Muscle of leg (tissue), 3 donors: ENCODE measurements at regions not wholly inside any gene's neighbourhood (a gene's known extent, or its start where the extent isn't known, plus 50 kb on each side); places are given as distances from the start of the nearest gene placed in this dataset.
"Not testable (repeated sequence)": the region's sequence is repeated elsewhere in the genome, so short reads cannot be mapped to it uniquely, and the experiment has no call there.

Source experiments
- DNase-seq: peaks from one replicate; pipeline ENCODE4 v3.0.0; 2013
- H3K27ac ChIP-seq: one replicate; pipeline ENCODE4 v1.5.1; 2013; ENCODE audit warnings: mild to moderate bottlenecking, low read length, control low read depth
- H3K27me3 ChIP-seq: one replicate; pipeline ENCODE4 v1.6.1; 2013; ENCODE audit warnings: low read length; ENCODE audit not compliant: control insufficient read depth, insufficient read depth
- H3K36me3 ChIP-seq: one replicate; pipeline ENCODE4 v1.6.1; 2013; ENCODE audit warnings: low read length; ENCODE audit not compliant: control insufficient read depth, insufficient read depth
- H3K4me1 ChIP-seq: one replicate; pipeline ENCODE4 v1.6.1; 2013; ENCODE audit warnings: low read length; ENCODE audit not compliant: control insufficient read depth, insufficient read depth
- H3K4me3 ChIP-seq: one replicate; pipeline ENCODE4 v1.5.1; 2013; ENCODE audit warnings: low read length, control low read depth
- H3K9me3 ChIP-seq: replicated peaks from 2 replicates; pipeline ENCODE4 v1.6.1; 2013; ENCODE audit warnings: low read depth, low read length; ENCODE audit not compliant: control insufficient read depth
- WGBS: methylation state at CpG from one replicate; pipeline ENCODE4 v1.1.5; 2013; ENCODE audit warnings: missing lambda C conversion rate; ENCODE audit not compliant: insufficient coverage; 5-methylcytosine and 5-hydroxymethylcytosine counted together

DNA sequence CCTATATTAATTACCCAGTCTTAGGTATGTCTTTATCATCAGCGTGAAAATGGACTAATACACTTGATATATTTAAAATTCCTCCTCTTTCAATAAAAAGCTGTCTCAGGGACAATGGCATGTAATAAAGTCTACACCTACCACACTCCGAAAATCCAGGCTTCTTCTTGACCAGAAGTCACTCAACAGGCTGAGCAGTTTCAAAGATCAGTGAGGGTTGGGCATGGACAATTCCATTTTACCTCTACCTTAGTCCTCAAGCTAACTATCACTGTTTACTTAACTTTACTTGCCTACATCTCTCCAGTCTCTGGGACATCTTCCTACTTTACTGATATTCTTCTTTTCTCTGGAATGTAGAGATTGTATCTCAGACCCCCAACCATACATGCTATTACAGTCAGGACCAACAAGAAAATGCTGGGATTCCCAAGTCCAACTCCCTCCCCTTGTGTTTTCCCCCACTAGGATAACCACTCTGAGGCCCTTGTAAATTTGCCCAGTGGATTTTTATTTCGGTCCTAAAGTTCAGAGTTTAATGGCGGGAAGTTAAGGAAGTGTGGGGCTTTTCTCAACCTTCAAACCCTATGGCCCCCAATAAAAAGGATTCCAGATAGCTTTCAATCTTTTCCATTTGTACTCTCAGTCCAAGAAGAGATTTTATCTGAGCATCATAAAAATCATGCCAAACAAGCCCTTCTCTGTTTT, 137.1 kb upstream of the TSC22D2 start:
- Histone ChIP-seq H3K27me3 (no peaks in the 10 kb centered on the region), H3K4me3 (no peak overlapping the region), H3K4me1 (peaks cover 3% of the 10 kb centered on the region), H3K27ac (no peak overlapping the region), H3K36me3 (no peaks in the 10 kb centered on the region), H3K9me3 (no peaks in the 10 kb centered on the region)
- DNase-seq: no peak
- 100% methylated on average over 1 of the region's 4 CpGs for WGBS

GRCh38 chr3:150270444-150270843, 137.7 kb upstream of the TSC22D2 start:
- 100% methylated on average over 1 of the region's 3 CpGs for WGBS
- not testable (repeated sequence) for DNase-seq, H3K4me3 ChIP-seq, H3K27me3 ChIP-seq, H3K36me3 ChIP-seq, H3K4me1 ChIP-seq, H3K9me3 ChIP-seq, H3K27ac ChIP-seq

DNA sequence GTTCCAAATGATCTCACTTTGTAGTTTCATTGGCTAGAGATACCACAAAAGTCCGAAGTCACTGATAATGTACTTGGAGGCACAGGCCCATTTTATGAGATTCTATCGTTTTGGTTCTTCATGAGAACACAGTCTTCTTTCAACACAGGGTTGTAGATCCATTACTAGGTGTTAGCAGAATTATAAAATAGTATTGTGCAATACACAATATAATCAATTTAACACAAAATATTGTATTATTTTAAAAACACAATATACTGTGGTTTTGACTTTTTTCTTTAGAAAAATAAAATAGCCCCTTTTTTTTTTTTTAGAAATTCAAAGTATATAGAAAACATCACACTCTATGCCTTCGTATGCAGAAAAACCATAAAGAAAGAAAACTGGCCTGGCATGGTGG, 138.6 kb upstream of the TSC22D2 start:
- DNase-seq: no peak
- H3K36me3 ChIP-seq: no peaks in the 10 kb centered on the region
- H3K27ac ChIP-seq: no peak overlapping the region
- H3K4me1 ChIP-seq: peaks cover 4% of the 10 kb centered on the region
- no peak overlapping the region for H3K4me3 ChIP-seq
- H3K27me3 ChIP-seq: no peaks in the 10 kb centered on the region
- WGBS: no CpG with 5 or more reads among the region's 3 CpGs
- no peaks in the 10 kb centered on the region for H3K9me3 ChIP-seq

- H3K4me1 ChIP-seq: peaks cover 4% of the 10 kb centered on the region
- no peak overlapping the region for H3K4me3 ChIP-seq
- H3K27ac ChIP-seq: no peak overlapping the region
- DNase-seq: no peak
- no CpG with 5 or more reads among the region's 6 CpGs for WGBS
- H3K9me3 ChIP-seq: no peaks in the 10 kb centered on the region
- no peaks in the 10 kb centered on the region for H3K36me3 ChIP-seq
- H3K27me3 ChIP-seq: no peaks in the 10 kb centered on the region
Measured at GRCh38 chr3:150268426-150269391, 139.4 kb upstream of the TSC22D2 start.

DNA sequence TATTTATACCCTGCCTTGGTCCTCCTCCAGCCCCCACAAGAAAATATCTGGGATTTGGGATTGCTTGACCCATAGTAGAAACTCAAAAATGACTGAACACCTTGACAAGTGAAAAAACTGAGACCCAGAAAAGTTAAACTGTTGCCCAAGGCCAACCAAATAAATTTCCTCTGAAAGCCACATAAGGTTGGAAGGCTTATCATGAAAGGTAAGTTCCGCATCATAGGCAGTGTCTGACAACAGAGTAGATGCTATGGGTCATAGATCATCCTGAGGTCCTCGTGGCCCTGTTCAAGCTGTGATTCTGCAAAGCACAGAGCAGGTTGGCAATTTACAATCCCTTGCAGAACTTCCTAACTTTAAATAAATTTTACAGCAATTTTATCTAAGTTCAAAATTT, 140.8 kb upstream of the TSC22D2 start:
- H3K27me3 ChIP-seq: no peaks in the 10 kb centered on the region
- WGBS: 83% methylated on average over 1 of the region's 2 CpGs
- no peak overlapping the region for H3K27ac ChIP-seq
- no peaks in the 10 kb centered on the region for H3K9me3 ChIP-seq
- DNase-seq: no peak
- no peaks in the 10 kb centered on the region for H3K36me3 ChIP-seq
- H3K4me1 ChIP-seq: peaks cover 4% of the 10 kb centered on the region
- H3K4me3 ChIP-seq: no peak overlapping the region

GRCh38 chr3:150265305-150265704, 142.8 kb upstream of the TSC22D2 start:
- H3K27me3 ChIP-seq: no peaks in the 10 kb centered on the region
- WGBS: no CpG with 5 or more reads among the region's 2 CpGs
- no peak overlapping the region for H3K4me3 ChIP-seq
- H3K4me1 ChIP-seq: peaks cover 2% of the 10 kb centered on the region
- DNase-seq: peak; percentile 21
- H3K36me3 ChIP-seq: no peaks in the 10 kb centered on the region
- no peak overlapping the region for H3K27ac ChIP-seq
- no peaks in the 10 kb centered on the region for H3K9me3 ChIP-seq

DNA sequence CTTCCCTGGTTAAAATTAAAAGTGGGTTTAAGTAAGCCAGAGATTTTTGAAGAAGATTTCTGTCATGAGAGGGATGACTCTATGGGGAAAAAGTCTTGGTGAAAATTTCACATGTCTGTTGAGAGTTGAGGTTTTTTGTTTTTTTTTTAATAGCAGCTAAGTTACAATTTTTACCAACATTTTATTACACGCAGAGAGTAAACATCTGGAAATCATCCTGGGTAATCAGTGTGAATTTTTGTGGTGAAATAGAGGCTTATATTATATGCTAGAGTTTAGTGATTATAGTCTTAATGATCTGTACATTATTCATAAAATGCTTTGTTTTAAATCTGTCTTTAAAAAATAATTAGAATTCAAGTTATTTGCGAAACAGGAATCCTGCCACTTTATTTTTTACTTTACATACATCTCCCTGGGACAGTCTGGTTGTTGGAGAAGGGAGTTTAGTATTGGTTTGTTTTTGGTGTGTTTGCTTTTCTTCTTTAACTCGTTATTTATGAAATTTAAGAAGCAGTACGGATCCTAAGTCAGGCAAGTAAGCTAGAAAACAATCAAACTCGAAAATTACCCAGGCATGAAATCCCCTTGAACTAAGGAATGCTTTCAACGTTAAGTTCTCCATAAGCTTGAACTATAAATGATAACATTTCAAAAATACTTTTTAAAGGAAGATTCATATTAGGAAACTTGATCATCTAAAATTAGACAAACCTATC, 143.4 kb upstream of the TSC22D2 start:
- Histone ChIP-seq H3K4me3 (no peak overlapping the region), H3K36me3 (no peaks in the 10 kb centered on the region), H3K27ac (peak overlapping the region; percentile 45), H3K9me3 (no peaks in the 10 kb centered on the region), H3K27me3 (no peaks in the 10 kb centered on the region), H3K4me1 (peaks cover 2% of the 10 kb centered on the region)
- WGBS: no CpG with 5 or more reads among the region's 6 CpGs
- DNase-seq: peak; percentile 50

DNA sequence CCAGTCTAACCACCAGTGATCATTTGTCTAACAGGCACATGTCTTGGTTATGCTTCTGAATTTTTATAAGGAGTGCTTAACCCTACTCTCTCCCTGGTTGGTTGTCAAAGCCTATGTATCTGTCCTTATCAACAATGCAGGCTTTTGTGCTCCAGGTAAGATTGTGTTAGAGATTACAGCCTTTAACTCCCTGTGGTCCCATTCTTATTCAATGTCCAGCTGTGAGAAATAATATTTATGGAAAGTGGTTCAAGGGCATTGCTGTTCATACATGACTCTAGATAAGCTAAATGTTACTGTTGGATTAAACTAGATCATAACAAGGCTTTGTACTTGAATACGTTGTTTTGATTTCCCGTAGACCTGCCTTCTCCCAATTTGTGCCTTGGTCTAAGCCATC, 146.1 kb upstream of the TSC22D2 start:
- Histone ChIP-seq H3K36me3 (no peaks in the 10 kb centered on the region), H3K27me3 (no peaks in the 10 kb centered on the region), H3K27ac (no peak overlapping the region), H3K4me1 (peaks cover 2% of the 10 kb centered on the region), H3K4me3 (no peak overlapping the region), H3K9me3 (no peaks in the 10 kb centered on the region)
- DNase-seq: no peak
- no CpG with 5 or more reads among the region's 2 CpGs for WGBS

DNA sequence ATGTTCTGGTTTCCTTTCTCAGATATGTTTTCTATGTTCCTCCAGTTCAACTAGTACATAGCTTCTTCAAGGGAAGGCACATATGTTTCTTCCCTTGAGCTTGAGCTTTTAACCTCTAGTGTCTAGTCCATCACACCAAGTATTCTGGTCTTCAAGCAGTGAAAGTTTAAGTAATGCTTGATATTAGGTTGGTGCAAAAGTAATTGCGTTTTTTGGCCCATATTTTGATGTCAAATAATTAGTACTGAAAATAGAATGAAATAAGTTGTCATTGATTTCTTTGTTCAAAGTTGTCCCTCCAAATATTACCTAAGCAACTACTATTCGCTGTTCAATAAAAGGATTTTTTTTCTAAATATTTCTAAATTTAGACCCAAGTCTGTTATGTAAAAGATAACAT, 146.7 kb upstream of the TSC22D2 start:
- no CpG with 5 or more reads among the region's 2 CpGs for WGBS
- H3K9me3 ChIP-seq: no peaks in the 10 kb centered on the region
- H3K27me3 ChIP-seq: no peaks in the 10 kb centered on the region
- DNase-seq: no peak
- no peak overlapping the region for H3K27ac ChIP-seq
- H3K4me3 ChIP-seq: no peak overlapping the region
- H3K4me1 ChIP-seq: peaks cover 2% of the 10 kb centered on the region
- H3K36me3 ChIP-seq: no peaks in the 10 kb centered on the region

DNA sequence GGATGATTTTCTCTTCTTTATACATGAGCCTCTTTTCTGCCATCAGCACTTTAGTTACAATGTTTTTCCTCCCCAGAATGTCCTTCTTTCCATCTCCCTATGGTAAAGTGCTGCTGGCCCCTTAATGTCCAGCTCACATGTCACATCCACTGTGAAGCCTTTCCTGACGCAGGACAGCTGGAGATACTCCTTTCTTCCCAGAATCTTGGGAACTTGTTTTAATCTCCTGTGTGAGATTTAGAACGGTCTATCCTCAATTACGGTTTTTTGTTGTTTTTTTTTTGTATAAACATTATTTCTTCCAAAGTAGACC, 147.7 kb upstream of the TSC22D2 start:
- WGBS: no CpG with 5 or more reads among the region's 3 CpGs
- Histone ChIP-seq H3K4me1 (peaks cover 4% of the 10 kb centered on the region), H3K27ac (no peak overlapping the region), H3K27me3 (no peaks in the 10 kb centered on the region), H3K9me3 (no peaks in the 10 kb centered on the region), H3K4me3 (no peak overlapping the region), H3K36me3 (no peaks in the 10 kb centered on the region)
- DNase-seq: no peak
